ENCODE measurements at regions not wholly inside any gene's neighbourhood (a gene's known extent, or its start where the extent isn't known, plus 50 kb on each side); places are given as distances from the start of the nearest gene placed in this dataset.

DNA sequence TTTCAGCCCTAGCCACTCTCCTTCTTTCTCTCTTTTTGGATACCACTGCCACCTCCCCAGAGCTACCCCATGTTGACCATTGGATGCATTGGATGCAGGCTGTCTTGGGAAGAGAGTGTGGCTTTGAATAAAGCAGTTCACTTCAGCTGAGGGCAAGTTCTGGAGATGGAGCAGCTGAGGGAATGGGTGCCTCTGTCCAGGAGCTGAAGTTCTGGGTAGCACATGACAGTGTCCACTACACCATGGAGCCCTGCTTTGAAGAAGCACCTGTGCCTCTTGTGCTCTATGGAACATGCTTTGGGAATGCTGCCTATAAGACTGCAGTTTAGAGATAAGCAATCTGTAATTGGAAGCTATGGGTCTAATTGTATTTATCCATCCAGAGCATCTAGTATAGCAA, 1028.7 kb downstream of the TYW1 start:
- TF ChIP-seq, protein P1, sequence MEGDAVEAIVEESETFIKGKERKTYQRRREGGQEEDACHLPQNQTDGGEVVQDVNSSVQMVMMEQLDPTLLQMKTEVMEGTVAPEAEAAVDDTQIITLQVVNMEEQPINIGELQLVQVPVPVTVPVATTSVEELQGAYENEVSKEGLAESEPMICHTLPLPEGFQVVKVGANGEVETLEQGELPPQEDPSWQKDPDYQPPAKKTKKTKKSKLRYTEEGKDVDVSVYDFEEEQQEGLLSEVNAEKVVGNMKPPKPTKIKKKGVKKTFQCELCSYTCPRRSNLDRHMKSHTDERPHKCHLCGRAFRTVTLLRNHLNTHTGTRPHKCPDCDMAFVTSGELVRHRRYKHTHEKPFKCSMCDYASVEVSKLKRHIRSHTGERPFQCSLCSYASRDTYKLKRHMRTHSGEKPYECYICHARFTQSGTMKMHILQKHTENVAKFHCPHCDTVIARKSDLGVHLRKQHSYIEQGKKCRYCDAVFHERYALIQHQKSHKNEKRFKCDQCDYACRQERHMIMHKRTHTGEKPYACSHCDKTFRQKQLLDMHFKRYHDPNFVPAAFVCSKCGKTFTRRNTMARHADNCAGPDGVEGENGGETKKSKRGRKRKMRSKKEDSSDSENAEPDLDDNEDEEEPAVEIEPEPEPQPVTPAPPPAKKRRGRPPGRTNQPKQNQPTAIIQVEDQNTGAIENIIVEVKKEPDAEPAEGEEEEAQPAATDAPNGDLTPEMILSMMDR (conservative IDR thresholded peaks at IDR 0.05; ENCODE audit: low read depth, low read length), result no peak
- TF ChIP-seq EZH2 (IDR thresholded peaks at IDR 0.05; ENCODE audit: borderline replicate concordance, low read depth, low read length, poor library complexity, severe bottlenecking), result no peak

Measured in A673 (cell line).